H1 (cell line): ENCODE measurements at regions not wholly inside any gene's neighbourhood (a gene's known extent, or its start where the extent isn't known, plus 50 kb on each side); places are given as distances from the start of the nearest gene placed in this dataset.

ENCODE experiments used
- CTCF ChIA-PET: fragments of 300-600 bp; sonication (Branson Sonifier 250); formaldehyde crosslinking; loops from one replicate; lab custom pipeline; 2021; ENCODE audit not compliant: partially characterized antibody; lab: Charles Lee
- POLR2A ChIA-PET: fragments of 300-600 bp; sonication (Branson Sonifier 250); formaldehyde crosslinking; loops from one replicate; lab custom pipeline; 2021; ENCODE audit warnings: inconsistent platforms; ENCODE audit not compliant: partially characterized antibody; lab: Charles Lee
- DNase-seq, 2 experiments: peaks; one replicate each; pipeline versions ENCODE4 v3.0.0 to v3.0.0-alpha.2; 2010 to 2022; ENCODE audit warnings: low spot score in 2 of 2, low read depth in 1 of 2, mixed read lengths in 1 of 2
- FAIRE-seq: peaks from 2 replicates; lab custom pipeline; 2011; peaks lifted over from hg19 to GRCh38; lab: Jason Lieb, UNC
- H2AFZ ChIP-seq: 2 replicates; pipeline ENCODE4 v1.8.1; 2012; ENCODE audit warnings: low read length, inconsistent platforms
- H2AK5ac ChIP-seq: 2 replicates; pipeline ENCODE4 v1.6.1; 2013; ENCODE audit warnings: low read depth, low read length
- H2BK120ac ChIP-seq: replicated peaks from 2 replicates; pipeline ENCODE3; 2013; ENCODE audit warnings: low read depth, low read length, inconsistent platforms
- H2BK12ac ChIP-seq: 2 replicates; pipeline ENCODE4 v1.6.1; 2013; ENCODE audit warnings: low read depth, low read length
- H2BK15ac ChIP-seq: 2 replicates; pipeline ENCODE4 v1.6.1; 2013; ENCODE audit warnings: low read length
- H2BK20ac ChIP-seq: 2 replicates; pipeline ENCODE4 v1.6.1; 2013; ENCODE audit warnings: low read length
- H2BK5ac ChIP-seq: 2 replicates; pipeline ENCODE4 v1.6.1; 2013; ENCODE audit warnings: low read depth, low read length
- H3K14ac ChIP-seq: 2 replicates; pipeline ENCODE4 v1.6.1; 2013; ENCODE audit warnings: inconsistent platforms; ENCODE audit not compliant: insufficient read length
- H3K18ac ChIP-seq: 2 replicates; pipeline ENCODE4 v1.6.1; 2013; ENCODE audit warnings: low read length; ENCODE audit errors: extremely low read depth
- H3K23ac ChIP-seq: 2 replicates; pipeline ENCODE4 v1.6.1; 2013; ENCODE audit warnings: inconsistent platforms; ENCODE audit not compliant: insufficient read length
- H3K23me2 ChIP-seq: 2 replicates; pipeline ENCODE4 v1.6.1; 2013; ENCODE audit warnings: low read depth, low read length
- H3K27ac ChIP-seq: 2 replicates; pipeline ENCODE4 v1.6.1; 2011; ENCODE audit warnings: low read depth, low read length, inconsistent platforms
- H3K27me3 ChIP-seq, 4 experiments: replicated peaks in 1 of 4; 1 replicate in 1 of 4; 2 replicates in 3 of 4; pipeline versions ENCODE4 v1.6.1 to v1.8.1; 2011 to 2013; ENCODE audit warnings: low read length in 3 of 4, mild to moderate bottlenecking in 3 of 4, inconsistent platforms in 2 of 4, mixed read lengths in 2 of 4, moderate library complexity in 1 of 4; ENCODE audit not compliant: control insufficient read depth in 3 of 4, insufficient read depth in 3 of 4; ENCODE audit errors: extremely low read depth in 1 of 4
- H3K36me3 ChIP-seq, 4 experiments: 2 replicates each; pipeline versions ENCODE4 v1.6.1 to v1.8.1; 2011 to 2013; ENCODE audit warnings: mild to moderate bottlenecking in 4 of 4, low read length in 3 of 4, moderate library complexity in 2 of 4, control low read depth in 1 of 4, inconsistent platforms in 1 of 4; ENCODE audit not compliant: insufficient read depth in 4 of 4, control insufficient read depth in 2 of 4
- H3K4ac ChIP-seq: replicated peaks from 2 replicates; pipeline ENCODE3; 2013; ENCODE audit warnings: low read length, low read depth, mixed read lengths, inconsistent platforms; ENCODE audit not compliant: insufficient read length
- H3K4me1 ChIP-seq, 4 experiments: replicated peaks in 1 of 4; 1 replicate in 1 of 4; 2 replicates in 3 of 4; pipeline versions ENCODE4 v1.6.1 to v1.8.1; 2011 to 2013; ENCODE audit warnings: low read length in 3 of 4, inconsistent platforms in 2 of 4, mixed read lengths in 1 of 4; ENCODE audit not compliant: insufficient read depth in 4 of 4, control insufficient read depth in 3 of 4
- H3K4me2 ChIP-seq, 2 experiments: 2 replicates each; pipeline versions ENCODE4 v1.6.1 to v1.8.1; 2011 to 2013; ENCODE audit warnings: low read depth in 2 of 2, low read length in 2 of 2, control low read depth in 1 of 2, inconsistent platforms in 1 of 2, mild to moderate bottlenecking in 1 of 2; ENCODE audit not compliant: insufficient read depth in 1 of 2
- H3K4me3 ChIP-seq, 4 experiments: fragments of 200-600, 300-600 bp in 1 of 4; sonication (generic), shearing (Covaris generic), sonication (Bioruptor Twin) in 1 of 4; 2 replicates each; pipeline versions ENCODE4 v1.5.1 to v1.8.1; 2011 to 2016; ENCODE audit warnings: low read length in 4 of 4, low read depth in 3 of 4, control low read depth in 2 of 4, inconsistent platforms in 2 of 4, mild to moderate bottlenecking in 2 of 4, mixed read lengths in 1 of 4, moderate library complexity in 1 of 4; ENCODE audit not compliant: insufficient read depth in 2 of 4; ENCODE audit errors: extremely low read depth in 1 of 4
- H3K56ac ChIP-seq: replicated peaks from 2 replicates; pipeline ENCODE3; 2013; ENCODE audit warnings: low read depth, mild to moderate bottlenecking, mixed read lengths, low read length, inconsistent platforms; ENCODE audit not compliant: insufficient read length
- H3K79me1 ChIP-seq: 2 replicates; pipeline ENCODE4 v1.6.1; 2013; ENCODE audit warnings: low read depth, low read length, control low read depth
- H3K79me2 ChIP-seq, 2 experiments: 2 replicates each; pipeline versions ENCODE4 v1.6.1 to v1.8.1; 2012 to 2013; ENCODE audit warnings: low read length in 2 of 2, mild to moderate bottlenecking in 2 of 2, inconsistent platforms in 1 of 2; ENCODE audit not compliant: insufficient read depth in 2 of 2, control insufficient read depth in 1 of 2
- H3K9ac ChIP-seq, 4 experiments: replicated peaks in 1 of 4; 1 replicate in 1 of 4; 2 replicates in 3 of 4; pipeline versions ENCODE4 v1.6.1 to v1.8.1; 2011 to 2013; ENCODE audit warnings: low read depth in 3 of 4, low read length in 3 of 4, control low read depth in 2 of 4, mild to moderate bottlenecking in 2 of 4, moderate library complexity in 2 of 4, inconsistent platforms in 1 of 4; ENCODE audit errors: extremely low read depth in 1 of 4
- H3K9me3 ChIP-seq, 2 experiments: 2 replicates each; pipeline versions ENCODE4 v1.6.1 to v1.8.1; 2012 to 2013; ENCODE audit warnings: mild to moderate bottlenecking in 2 of 2, moderate library complexity in 2 of 2, control low read depth in 1 of 2, inconsistent platforms in 1 of 2, low read depth in 1 of 2, low read length in 1 of 2, mixed read lengths in 1 of 2; ENCODE audit not compliant: insufficient read depth in 2 of 2
- H4K20me1 ChIP-seq, 2 experiments: replicated peaks in 1 of 2; 2 replicates each; pipeline versions ENCODE3 to v1.8.1; 2011 to 2013; ENCODE audit warnings: inconsistent platforms in 2 of 2, low read length in 2 of 2, mild to moderate bottlenecking in 1 of 2; ENCODE audit not compliant: insufficient read depth in 2 of 2, control insufficient read depth in 1 of 2
- H4K5ac ChIP-seq: 2 replicates; pipeline ENCODE4 v1.6.1; 2013; ENCODE audit warnings: low read length, low read depth, mixed read lengths, inconsistent platforms; ENCODE audit not compliant: insufficient read length
- H4K8ac ChIP-seq: 2 replicates; pipeline ENCODE4 v1.8.0; 2013; ENCODE audit warnings: mild to moderate bottlenecking, moderate library complexity, low read length, inconsistent platforms; ENCODE audit not compliant: insufficient read depth; ENCODE audit errors: extremely low read depth
- H4K91ac ChIP-seq: replicated peaks from 2 replicates; pipeline ENCODE3; 2013; ENCODE audit warnings: low read length, mixed read lengths, inconsistent platforms; ENCODE audit not compliant: insufficient read length
- CEBPB ChIP-seq: IDR thresholded peaks from 2 replicates; pipeline ENCODE4 v1.6.1; 2012; ENCODE audit warnings: low read depth, low read length
- POU5F1 ChIP-seq: IDR thresholded peaks from 2 replicates; pipeline ENCODE4 v1.6.1; 2011; ENCODE audit warnings: low read depth, mild to moderate bottlenecking, low read length, moderate library complexity
- SIX5 ChIP-seq: IDR thresholded peaks from 2 replicates; pipeline ENCODE4 v1.6.1; 2011; ENCODE audit warnings: mild to moderate bottlenecking, low read depth, low read length
- SUZ12 ChIP-seq: fragments of 200-600 bp; sonication (generic); IDR thresholded peaks from 2 replicates; pipeline ENCODE4 v1.6.1; 2012; ENCODE audit warnings: mild to moderate bottlenecking, inconsistent platforms, low read length, moderate library complexity, mixed read lengths
- TCF12 ChIP-seq: IDR thresholded peaks from 2 replicates; pipeline ENCODE4 v1.6.1; 2011; ENCODE audit warnings: low read depth, mild to moderate bottlenecking, low read length
- WGBS, 2 experiments: shearing (Covaris generic) in 1 of 2; methylation state at CpG; one replicate each; pipeline versions ENCODE4 v1.1.6 to v1.1.7; 2013 to 2015; ENCODE audit warnings: low lambda C conversion rate in 2 of 2, mixed read lengths in 2 of 2, inconsistent platforms in 1 of 2, low coverage in 1 of 2, missing lambda C conversion rate in 1 of 2; ENCODE audit not compliant: insufficient replicate concordance in 2 of 2, insufficient coverage in 1 of 2, insufficient read length in 1 of 2; ENCODE audit errors: extremely low coverage in 1 of 2, missing lambda C conversion rate in 1 of 2; 5-methylcytosine and 5-hydroxymethylcytosine counted together

- Histone ChIP-seq H4K91ac (no peak overlapping the region), H3K4ac (no peak overlapping the region), H3K36me3 (no peaks in the 10 kb centered on the region), H3K4me3 (no peak overlapping the region), H2BK12ac (no peak overlapping the region), H2BK5ac (no peak overlapping the region; the same call in 1 of the 2 replicates), H2BK120ac (no peak overlapping the region), H3K9ac (no peak overlapping the region), H3K23me2 (no peaks in the 10 kb centered on the region), H4K8ac (peak overlapping the region; percentile 20; the same call in 1 of the 2 replicates), H3K4me1 (peaks cover 0 to 4% (median 0%) of the 10 kb centered on the region in 4 experiments; a peak in 1 of 7 replicates)
- no peak for FAIRE-seq
- 84% methylated on average over 11 of the region's 11 CpGs; no CpG with 5 or more reads in 1 of the 2 experiments for WGBS, 2 experiments
- TF ChIP-seq CEBPB = no peak
- TF ChIP-seq SUZ12 = no peak
- TF ChIP-seq TCF12 = no peak
- no peak for TF ChIP-seq POU5F1
- no peak for TF ChIP-seq SIX5
- TF ChIP-seq, all 59 proteins: peak for 0
- Histone ChIP-seq H2AFZ (peak overlapping the region; percentile 63), H3K9me3 (peaks cover 4 to 11% of the 10 kb centered on the region in 2 experiments; a peak in 1 of 4 replicates), H2AK5ac (no peak overlapping the region), H3K79me2 (no peaks in the 10 kb centered on the region), H3K4me2 (no peak overlapping the region), H3K14ac (no peak overlapping the region), H2BK15ac (no peak overlapping the region), H2BK20ac (no peak overlapping the region), H4K20me1 (no peaks in the 10 kb centered on the region), H3K56ac (no peak overlapping the region), H3K23ac (no peak overlapping the region), H4K5ac (no peak overlapping the region), H3K18ac (no peak overlapping the region), H3K27ac (no peak overlapping the region), H3K27me3 (no peaks in the 10 kb centered on the region; a peak in 1 of 7 replicates), H3K79me1 (no peaks in the 10 kb centered on the region)
- ChIA-PET POLR2A (no interaction called here), CTCF (interaction anchor here (0.5 to 4.6 kb wide), 9 partner anchors 9 to 1182 kb away, joined by 3 to 28 read pairs (median 3); no protein-coding TSS in a partner anchor)
- DNase-seq = no peak
Observed at GRCh38 chr12:67442347-67442841, 173.2 kb downstream of the CAND1 start.
